Sigmoid colon (tissue), 6 donors: ENCODE measurements at regions not wholly inside any gene's neighbourhood (a gene's known extent, or its start where the extent isn't known, plus 50 kb on each side); places are given as distances from the start of the nearest gene placed in this dataset.

ENCODE experiments used
- DNase-seq: peaks from one replicate; pipeline ENCODE4 v3.0.0-alpha.2; 2019
- H3K27ac ChIP-seq, 4 donors: fragments of 200-600 bp; sonication (generic); one replicate each; pipeline ENCODE4 v1.5.1; 2016 to 2019; ENCODE audit warnings: mild to moderate bottlenecking in 1 of 4
- H3K27me3 ChIP-seq, 3 donors: fragments of 200-600 bp; sonication (generic); one replicate each; pipeline ENCODE4 v1.5.1; 2019; ENCODE audit warnings: mild to moderate bottlenecking in 1 of 3
- H3K36me3 ChIP-seq, 4 donors: fragments of 200-600 bp; sonication (generic); one replicate each; pipeline ENCODE4 v1.5.1; 2016 to 2019
- H3K4me1 ChIP-seq, 4 donors: fragments of 200-600 bp; sonication (generic); one replicate each; pipeline ENCODE4 v1.5.1; 2017 to 2019
- H3K4me3 ChIP-seq, 4 donors: fragments of 200-600 bp; sonication (generic); one replicate each; pipeline ENCODE4 v1.5.1; 2017 to 2019; ENCODE audit warnings: mild to moderate bottlenecking in 2 of 4, moderate library complexity in 1 of 4
- H3K9me3 ChIP-seq, 4 donors: fragments of 200-600 bp in 3 of 4; sonication (generic) in 3 of 4; one replicate each; pipeline versions ENCODE4 v1.5.1 to v1.6.1; 2013 to 2019
- EP300 ChIP-seq, 4 donors: sonication (generic); formaldehyde crosslinking; IDR thresholded peaks; one replicate each; pipeline ENCODE4 v1.6.1; 2017; ENCODE audit warnings: antibody characterized with exemption in 4 of 4
- POLR2A ChIP-seq, 2 donors: fragments of 450-650 bp; IDR thresholded peaks; one replicate each; pipeline ENCODE4 v1.6.1; 2016; ENCODE audit warnings: antibody characterized with exemption in 2 of 2, mild to moderate bottlenecking in 2 of 2, moderate library complexity in 2 of 2
- POLR2AphosphoS5 ChIP-seq, 4 donors: sonication (generic); formaldehyde crosslinking; IDR thresholded peaks; one replicate each; pipeline ENCODE4 v1.6.1; 2017; ENCODE audit warnings: antibody characterized with exemption in 4 of 4
- WGBS, 2 donors: extraction: QIAGEN DNeasy Blood & Tissue Kit; methylation state at CpG; one replicate each; pipeline ENCODE4 v1.1.7; 2013; 5-methylcytosine and 5-hydroxymethylcytosine counted together
- intact Hi-C: fragments of 100-400 bp; cut with DNase I; formaldehyde crosslinking; loops from one replicate; pipeline ENCODE4 v1.15.1; 2023
- TF ChIP-seq, protein P1 (sequence below), 4 experiments: fragments of 450-650 bp in 3 of 4; fragments of 200-600 bp in 1 of 4; IDR thresholded peaks; one replicate each; pipeline ENCODE4 v1.5.1; 2016 to 2019; ENCODE audit warnings: antibody characterized with exemption in 4 of 4, mild to moderate bottlenecking in 3 of 4, moderate library complexity in 2 of 4
- donor health status: healthy with polysubstance abuse.
- donor health status: healthy.

DNA sequence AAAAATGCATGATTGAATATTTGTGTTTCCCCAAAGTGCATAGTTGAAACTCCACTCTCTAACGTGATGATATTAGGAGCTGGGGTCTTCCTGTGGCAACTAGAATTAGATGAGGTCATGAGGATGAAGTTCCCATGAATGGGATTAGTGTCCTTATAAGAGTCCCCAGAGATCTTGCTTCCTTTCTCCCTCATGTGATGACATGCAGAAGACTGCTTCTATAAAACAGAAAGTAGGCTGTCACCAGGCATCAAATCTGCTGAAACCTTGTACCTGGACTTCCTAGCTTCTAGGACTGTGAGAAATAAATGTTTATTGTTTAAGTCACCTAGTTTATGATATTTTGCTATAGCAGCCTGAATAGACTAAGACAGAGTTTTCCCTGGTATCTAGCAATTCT, 586.5 kb upstream of the EPHA7 start:
- DNase-seq: no peak
- no peaks in the 10 kb centered on the region for H3K9me3 ChIP-seq
- H3K27me3 ChIP-seq: no peaks in the 10 kb centered on the region
- intact Hi-C loops: no loop called here
- WGBS, 2 donors: 39 to 52% methylated on average over 1 of the region's 1 CpG
- TF ChIP-seq, protein P1, sequence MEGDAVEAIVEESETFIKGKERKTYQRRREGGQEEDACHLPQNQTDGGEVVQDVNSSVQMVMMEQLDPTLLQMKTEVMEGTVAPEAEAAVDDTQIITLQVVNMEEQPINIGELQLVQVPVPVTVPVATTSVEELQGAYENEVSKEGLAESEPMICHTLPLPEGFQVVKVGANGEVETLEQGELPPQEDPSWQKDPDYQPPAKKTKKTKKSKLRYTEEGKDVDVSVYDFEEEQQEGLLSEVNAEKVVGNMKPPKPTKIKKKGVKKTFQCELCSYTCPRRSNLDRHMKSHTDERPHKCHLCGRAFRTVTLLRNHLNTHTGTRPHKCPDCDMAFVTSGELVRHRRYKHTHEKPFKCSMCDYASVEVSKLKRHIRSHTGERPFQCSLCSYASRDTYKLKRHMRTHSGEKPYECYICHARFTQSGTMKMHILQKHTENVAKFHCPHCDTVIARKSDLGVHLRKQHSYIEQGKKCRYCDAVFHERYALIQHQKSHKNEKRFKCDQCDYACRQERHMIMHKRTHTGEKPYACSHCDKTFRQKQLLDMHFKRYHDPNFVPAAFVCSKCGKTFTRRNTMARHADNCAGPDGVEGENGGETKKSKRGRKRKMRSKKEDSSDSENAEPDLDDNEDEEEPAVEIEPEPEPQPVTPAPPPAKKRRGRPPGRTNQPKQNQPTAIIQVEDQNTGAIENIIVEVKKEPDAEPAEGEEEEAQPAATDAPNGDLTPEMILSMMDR (IDR thresholded peaks at IDR 0.05): no peak
- no peak for TF ChIP-seq POLR2AphosphoS5 (IDR thresholded peaks at IDR 0.05)
- TF ChIP-seq EP300 (IDR thresholded peaks at IDR 0.05): no peak
- no peak for TF ChIP-seq POLR2A (IDR thresholded peaks at IDR 0.05)
- H3K4me1 ChIP-seq: no peaks in the 10 kb centered on the region
- H3K36me3 ChIP-seq: no peaks in the 10 kb centered on the region
- H3K4me3 ChIP-seq: no peak overlapping the region
- no peak overlapping the region for H3K27ac ChIP-seq

DNA sequence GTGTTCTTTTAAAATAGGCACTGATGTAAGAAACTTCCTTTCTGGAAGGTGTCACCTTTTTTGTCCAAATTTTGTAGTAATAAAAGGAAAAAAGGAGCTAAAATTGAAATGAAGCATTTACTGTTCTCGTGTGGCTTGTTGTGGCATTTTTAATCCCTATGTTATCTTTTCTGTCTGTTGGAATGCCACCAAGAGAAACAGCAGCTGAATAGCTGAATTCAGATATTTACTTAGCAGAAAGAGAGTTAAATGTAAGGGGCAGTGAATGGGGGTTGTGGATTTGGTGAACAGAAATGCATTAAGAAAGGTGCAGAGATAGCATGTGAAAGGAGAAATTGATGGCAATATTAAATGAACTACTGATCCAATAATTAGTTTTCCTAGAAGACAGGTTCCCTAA, 573.6 kb upstream of the EPHA7 start:
- Histone ChIP-seq H3K36me3 (no peaks in the 10 kb centered on the region), H3K27me3 (no peaks in the 10 kb centered on the region), H3K4me3 (no peak overlapping the region), H3K27ac (no peak overlapping the region), H3K9me3 (no peaks in the 10 kb centered on the region), H3K4me1 (no peaks in the 10 kb centered on the region)
- no peak for TF ChIP-seq POLR2AphosphoS5 (IDR thresholded peaks at IDR 0.05)
- no peak for TF ChIP-seq POLR2A (IDR thresholded peaks at IDR 0.05)
- TF ChIP-seq EP300 (IDR thresholded peaks at IDR 0.05): no peak
- TF ChIP-seq, protein P1 (IDR thresholded peaks at IDR 0.05): no peak
- WGBS, 2 donors: 20 to 35% methylated on average over 1 of the region's 1 CpG
- DNase-seq: no peak
- intact Hi-C loops: no loop called here

DNA sequence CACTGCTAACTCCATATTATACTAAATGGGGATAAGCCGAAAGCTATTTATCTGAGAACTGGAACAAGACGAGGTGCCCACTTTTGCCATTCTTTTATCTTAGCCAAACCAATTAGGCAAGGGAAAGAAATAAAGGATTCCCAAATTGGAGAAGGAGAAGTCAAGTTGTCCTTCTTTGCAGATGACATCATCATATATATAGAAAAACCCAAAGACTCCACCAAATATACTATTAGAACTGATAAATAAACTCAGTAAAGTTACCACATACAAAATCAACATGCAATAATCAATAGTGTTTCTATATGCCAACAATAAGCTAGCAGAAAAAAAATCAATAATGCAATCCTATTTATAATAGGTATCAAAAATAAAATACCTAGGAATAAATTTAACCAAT, 570.3 kb upstream of the EPHA7 start:
- H3K36me3 ChIP-seq: no peaks in the 10 kb centered on the region
- DNase-seq: no peak
- H3K27me3 ChIP-seq: no peaks in the 10 kb centered on the region
- TF ChIP-seq POLR2AphosphoS5 (IDR thresholded peaks at IDR 0.05) (no peak), EP300 (IDR thresholded peaks at IDR 0.05) (no peak), POLR2A (IDR thresholded peaks at IDR 0.05) (no peak)
- TF ChIP-seq, protein P1 (IDR thresholded peaks at IDR 0.05): no peak
- no peak overlapping the region for H3K27ac ChIP-seq
- H3K4me3 ChIP-seq: no peak overlapping the region
- no peaks in the 10 kb centered on the region for H3K4me1 ChIP-seq
- intact Hi-C loops: no loop called here
- WGBS, 2 donors: 91 to 94% methylated on average over 2 of the region's 2 CpGs
- no peaks in the 10 kb centered on the region for H3K9me3 ChIP-seq

DNA sequence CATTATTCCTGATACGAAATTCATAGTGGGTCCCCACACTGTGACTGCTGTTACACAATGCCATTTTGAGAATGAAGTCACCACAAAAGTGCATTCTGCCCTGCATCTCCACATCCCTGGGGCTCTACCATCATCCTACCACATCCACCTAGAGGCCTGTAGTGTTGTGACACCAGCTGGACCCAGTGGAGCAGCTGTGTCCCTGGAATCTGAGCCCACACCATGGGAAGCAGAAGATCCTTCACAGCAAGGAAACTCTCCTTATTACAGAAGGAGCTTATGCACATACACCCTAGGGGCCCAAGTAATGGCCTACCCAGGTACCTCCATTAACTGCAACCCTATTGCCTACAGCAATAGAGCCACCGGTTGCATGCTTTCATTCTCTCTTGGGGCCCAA, 566.6 kb upstream of the EPHA7 start:
- intact Hi-C loops: no loop called here
- no peaks in the 10 kb centered on the region for H3K9me3 ChIP-seq

DNA sequence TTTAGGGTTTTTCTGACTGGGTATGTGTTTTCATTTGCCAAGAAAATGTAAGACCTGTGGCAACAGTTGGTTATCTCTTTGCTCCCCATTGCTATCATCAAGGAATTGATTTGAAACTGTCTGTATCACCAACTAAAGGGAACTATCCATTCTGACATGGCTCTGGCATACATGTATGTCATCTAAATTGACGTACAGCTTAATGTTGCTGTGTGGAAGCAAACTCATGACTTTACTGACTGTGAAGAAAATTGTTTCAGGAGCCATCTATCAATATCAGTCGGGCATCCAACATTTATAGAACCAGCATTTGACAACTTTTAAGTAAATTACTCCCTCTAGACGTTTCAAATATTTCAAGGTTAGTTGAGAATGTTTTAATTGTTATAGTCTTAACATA, 555.8 kb upstream of the EPHA7 start:
- Histone ChIP-seq H3K9me3 (peaks cover 0 to 4% (median 0%) of the 10 kb centered on the region in 4 donors), H3K4me1 (no peaks in the 10 kb centered on the region), H3K4me3 (no peak overlapping the region), H3K27me3 (no peaks in the 10 kb centered on the region), H3K36me3 (no peaks in the 10 kb centered on the region), H3K27ac (no peak overlapping the region)
- intact Hi-C loops: no loop called here
- WGBS, 2 donors: 73 to 77% methylated on average over 3 of the region's 3 CpGs
- DNase-seq: no peak
- TF ChIP-seq, protein P1 (IDR thresholded peaks at IDR 0.05): no peak
- TF ChIP-seq POLR2A (IDR thresholded peaks at IDR 0.05) (no peak), EP300 (IDR thresholded peaks at IDR 0.05) (no peak), POLR2AphosphoS5 (IDR thresholded peaks at IDR 0.05) (no peak)

More for the DNA sequence above, 566.6 kb upstream of the EPHA7 start:
- TF ChIP-seq, protein P1 (IDR thresholded peaks at IDR 0.05): no peak
- TF ChIP-seq POLR2AphosphoS5 (IDR thresholded peaks at IDR 0.05) (no peak), POLR2A (IDR thresholded peaks at IDR 0.05) (no peak), EP300 (IDR thresholded peaks at IDR 0.05) (no peak)
- no peak overlapping the region for H3K27ac ChIP-seq
- no peak for DNase-seq
- H3K36me3 ChIP-seq: no peaks in the 10 kb centered on the region
- no peak overlapping the region for H3K4me3 ChIP-seq
- no peaks in the 10 kb centered on the region for H3K4me1 ChIP-seq
- H3K27me3 ChIP-seq: no peaks in the 10 kb centered on the region
- 84 to 91% methylated on average over 2 of the region's 2 CpGs for WGBS, 2 donors
